H9 (cell line): ENCODE measurements at regions not wholly inside any gene's neighbourhood (a gene's known extent, or its start where the extent isn't known, plus 50 kb on each side); places are given as distances from the start of the nearest gene placed in this dataset.

Source experiments
- DNase-seq: peaks from one replicate; pipeline ENCODE4 v3.0.0-alpha.2; 2017
- H2AFZ ChIP-seq: one replicate; pipeline ENCODE4 v1.6.1; 2013; ENCODE audit warnings: mild to moderate bottlenecking, low read length, control low read depth, moderate library complexity
- H2AK5ac ChIP-seq: 2 replicates; pipeline ENCODE4 v1.6.1; 2013; ENCODE audit warnings: low read length, control low read depth, mixed read lengths; ENCODE audit not compliant: insufficient read length
- H2BK120ac ChIP-seq: one replicate; pipeline ENCODE4 v1.6.1; 2013; ENCODE audit warnings: low read depth, mild to moderate bottlenecking, low read length, control low read depth, inconsistent platforms; ENCODE audit not compliant: poor library complexity, severe bottlenecking
- H2BK12ac ChIP-seq: 2 replicates; pipeline ENCODE4 v1.6.1; 2013; ENCODE audit warnings: low read length, control low read depth, mixed read lengths, low read depth; ENCODE audit not compliant: insufficient read length
- H2BK15ac ChIP-seq: 2 replicates; pipeline ENCODE4 v1.6.1; 2013; ENCODE audit warnings: low read depth, low read length, control low read depth
- H2BK20ac ChIP-seq: one replicate; pipeline ENCODE4 v1.6.1; 2013; ENCODE audit warnings: low read depth, mild to moderate bottlenecking, low read length, control low read depth, inconsistent platforms; ENCODE audit not compliant: poor library complexity, severe bottlenecking
- H2BK5ac ChIP-seq: 2 replicates; pipeline ENCODE4 v1.6.1; 2013; ENCODE audit warnings: low read length, control low read depth, mixed read lengths; ENCODE audit not compliant: insufficient read length
- H3K14ac ChIP-seq: 2 replicates; pipeline ENCODE4 v1.6.1; 2013; ENCODE audit warnings: low read length, control low read depth; ENCODE audit not compliant: insufficient read depth
- H3K18ac ChIP-seq: 2 replicates; pipeline ENCODE4 v1.6.1; 2013; ENCODE audit warnings: low read depth, mild to moderate bottlenecking, mixed read lengths, low read length, control low read depth; ENCODE audit not compliant: insufficient read length
- H3K23ac ChIP-seq: 2 replicates; pipeline ENCODE4 v1.6.1; 2013; ENCODE audit warnings: low read length, control low read depth, mixed read lengths, low read depth; ENCODE audit not compliant: insufficient read length
- H3K23me2 ChIP-seq: 2 replicates; pipeline ENCODE4 v1.6.1; 2013; ENCODE audit warnings: low read depth, mild to moderate bottlenecking, mixed read lengths, low read length, control low read depth; ENCODE audit not compliant: insufficient read length, poor library complexity, severe bottlenecking
- H3K27ac ChIP-seq: 2 replicates; pipeline ENCODE4 v1.5.1; 2013; ENCODE audit warnings: low read length, control low read depth, mixed read lengths, low read depth; ENCODE audit not compliant: insufficient read length
- H3K27me3 ChIP-seq: 2 replicates; pipeline ENCODE4 v1.6.1; 2013; ENCODE audit warnings: low read length, control low read depth, inconsistent platforms; ENCODE audit not compliant: insufficient read depth
- H3K4ac ChIP-seq: 2 replicates; pipeline ENCODE4 v1.6.1; 2013; ENCODE audit warnings: low read depth, mild to moderate bottlenecking, control low read depth, inconsistent platforms, low read length, moderate library complexity
- H3K4me1 ChIP-seq: 2 replicates; pipeline ENCODE4 v1.6.1; 2013; ENCODE audit warnings: low read length, control low read depth, inconsistent platforms; ENCODE audit not compliant: insufficient read depth
- H3K4me2 ChIP-seq: 2 replicates; pipeline ENCODE4 v1.6.1; 2013; ENCODE audit warnings: low read length, control low read depth, mixed read lengths; ENCODE audit not compliant: insufficient read length, insufficient read depth
- H3K56ac ChIP-seq: 2 replicates; pipeline ENCODE4 v1.6.1; 2013; ENCODE audit warnings: low read depth, mild to moderate bottlenecking, mixed read lengths, low read length, control low read depth; ENCODE audit not compliant: insufficient read length
- H3K79me1 ChIP-seq: 2 replicates; pipeline ENCODE4 v1.6.1; 2013; ENCODE audit warnings: low read depth, mild to moderate bottlenecking, moderate library complexity, low read length, control low read depth, inconsistent platforms; ENCODE audit not compliant: insufficient read depth, poor library complexity, severe bottlenecking
- H3K79me2 ChIP-seq: 2 replicates; pipeline ENCODE4 v1.6.1; 2013; ENCODE audit warnings: low read length, control low read depth, inconsistent platforms; ENCODE audit not compliant: insufficient read depth
- H3K9ac ChIP-seq: 2 replicates; pipeline ENCODE4 v1.6.1; 2013; ENCODE audit warnings: low read length, control low read depth, mixed read lengths; ENCODE audit not compliant: insufficient read length; ENCODE audit errors: extremely low read depth
- H3K9me3 ChIP-seq: one replicate; pipeline ENCODE4 v1.6.1; 2013; ENCODE audit warnings: low read depth, low read length, inconsistent platforms; ENCODE audit not compliant: control insufficient read depth
- H3T11ph ChIP-seq: one replicate; pipeline ENCODE4 v1.6.1; 2013; ENCODE audit warnings: mild to moderate bottlenecking, low read length, control low read depth, inconsistent platforms
- H4K20me1 ChIP-seq: one replicate; pipeline ENCODE4 v1.6.1; 2013; ENCODE audit not compliant: control insufficient read depth, insufficient read length, insufficient read depth
- H4K5ac ChIP-seq: 2 replicates; pipeline ENCODE4 v1.6.1; 2013; ENCODE audit warnings: low read depth, mild to moderate bottlenecking, mixed read lengths, low read length, control low read depth; ENCODE audit not compliant: insufficient read length
- H4K8ac ChIP-seq: replicated peaks from 2 replicates; pipeline ENCODE4 v1.6.1; 2013; ENCODE audit warnings: low read length, control low read depth, mixed read lengths, low read depth; ENCODE audit not compliant: insufficient read length
- H4K91ac ChIP-seq: 2 replicates; pipeline ENCODE4 v1.6.1; 2013; ENCODE audit warnings: low read depth, mild to moderate bottlenecking, moderate library complexity, mixed read lengths, low read length, control low read depth; ENCODE audit not compliant: insufficient read length
- H3K27ac Mint-ChIP-seq, 3 experiments: 2 replicates in 2 of 3; 3 replicates in 1 of 3; pipeline ENCODE4 v1.8.0; 2020 to 2021; ENCODE audit warnings: mixed read lengths in 3 of 3, mild to moderate bottlenecking in 1 of 3, moderate library complexity in 1 of 3
- H3K27me3 Mint-ChIP-seq: 2 replicates; pipeline ENCODE4 v1.8.0; 2021; ENCODE audit warnings: low read depth, mild to moderate bottlenecking, moderate library complexity, mixed read lengths
- H3K36me3 Mint-ChIP-seq, 3 experiments: 2 replicates in 2 of 3; 3 replicates in 1 of 3; pipeline ENCODE4 v1.8.0; 2020 to 2021; ENCODE audit warnings: low read depth in 3 of 3, mixed read lengths in 3 of 3; ENCODE audit not compliant: insufficient read depth in 1 of 3
- H3K4me1 Mint-ChIP-seq, 2 experiments: 2 replicates each; pipeline ENCODE4 v1.8.0; 2020; ENCODE audit warnings: mixed read lengths in 2 of 2
- H3K4me3 Mint-ChIP-seq, 2 experiments: 2 replicates in 1 of 2; 3 replicates in 1 of 2; pipeline ENCODE4 v1.8.0; 2020 to 2021; ENCODE audit warnings: mild to moderate bottlenecking in 2 of 2, mixed read lengths in 2 of 2, moderate library complexity in 1 of 2
- H3K9me3 Mint-ChIP-seq, 2 experiments: 2 replicates in 1 of 2; 3 replicates in 1 of 2; pipeline ENCODE4 v1.8.0; 2020; ENCODE audit warnings: mild to moderate bottlenecking in 2 of 2, mixed read lengths in 2 of 2, moderate library complexity in 1 of 2
- CTCF ChIP-seq: fragments of 200-600 bp; sonication (generic); conservative IDR thresholded peaks from 3 replicates; pipeline ENCODE4 v1.8.0; 2021; ENCODE audit warnings: antibody characterized with exemption, mild to moderate bottlenecking
- WGBS: extraction: QIAGEN DNeasy Blood & Tissue Kit; methylation state at CpG from one replicate; pipeline ENCODE4 v1.1.7; 2013; ENCODE audit warnings: missing lambda C conversion rate, low lambda C conversion rate, mixed read lengths; ENCODE audit not compliant: insufficient read length; ENCODE audit errors: extremely low coverage; 5-methylcytosine and 5-hydroxymethylcytosine counted together

- no peak overlapping the region for H3K4ac ChIP-seq
- no peaks in the 10 kb centered on the region for H3K79me2 ChIP-seq
- H3K56ac ChIP-seq: no peak overlapping the region
- TF ChIP-seq CTCF: no peak
- no peak overlapping the region; a peak in 1 of 7 replicates for H3K27ac Mint-ChIP-seq
- no peaks in the 10 kb centered on the region for H3K79me1 ChIP-seq
- H4K5ac ChIP-seq: no peak overlapping the region
- H3K18ac ChIP-seq: no peak overlapping the region
- no peaks in the 10 kb centered on the region for H4K20me1 ChIP-seq
- no peak for DNase-seq
- no CpG with 5 or more reads among the region's 3 CpGs for WGBS
- H4K8ac ChIP-seq: no peak overlapping the region
- no peaks in the 10 kb centered on the region for H3K36me3 Mint-ChIP-seq
- H3K4me3 Mint-ChIP-seq: no peak overlapping the region
- H3K9me3 ChIP-seq: no peaks in the 10 kb centered on the region
- no peak overlapping the region for H3K4me2 ChIP-seq
- H3T11ph ChIP-seq: no peak overlapping the region
- H2BK20ac ChIP-seq: no peak overlapping the region
- H3K27me3 ChIP-seq: no peaks in the 10 kb centered on the region
- H3K4me1 Mint-ChIP-seq: peaks cover 33 to 36% of the 10 kb centered on the region in 2 experiments
- no peak overlapping the region for H3K27ac ChIP-seq
- no peaks in the 10 kb centered on the region for H3K27me3 Mint-ChIP-seq
- H3K4me1 ChIP-seq: peaks cover 5% of the 10 kb centered on the region; the same call in 1 of the 2 replicates
- H2AFZ ChIP-seq: no peak overlapping the region
- no peak overlapping the region for H3K14ac ChIP-seq
- H3K23me2 ChIP-seq: no peaks in the 10 kb centered on the region
- H3K23ac ChIP-seq: no peak overlapping the region
- no peaks in the 10 kb centered on the region for H3K9me3 Mint-ChIP-seq
- H3K9ac ChIP-seq: no peak overlapping the region
- H2AK5ac ChIP-seq: no peak overlapping the region
- H2BK120ac ChIP-seq: no peak overlapping the region
- H2BK5ac ChIP-seq: no peak overlapping the region
- no peak overlapping the region for H2BK12ac ChIP-seq
- H2BK15ac ChIP-seq: no peak overlapping the region
- H4K91ac ChIP-seq: no peak overlapping the region
Measured at GRCh38 chr2:59787095-59787494, 766.4 kb downstream of the BCL11A start.
